RKO (cell line): ENCODE measurements at regions not wholly inside any gene's neighbourhood (a gene's known extent, or its start where the extent isn't known, plus 50 kb on each side); places are given as distances from the start of the nearest gene placed in this dataset.

ENCODE experiments used
- DNase-seq: peaks from one replicate; pipeline ENCODE4 v3.0.0-alpha.2; 2016; ENCODE audit warnings: low spot score

- no peak for DNase-seq
Measured at GRCh38 chr19:28846094-28846812, 366.7 kb downstream of the UQCRFS1 start.

GRCh38 chr19:28843761-28844492 is 369.0 kb downstream of the UQCRFS1 start:
- no peak for DNase-seq

- DNase-seq, result no peak
Measured at GRCh38 chr19:28841531-28841930, 371.4 kb downstream of the UQCRFS1 start.

GRCh38 chr19:28840891-28841290 is 372.1 kb downstream of the UQCRFS1 start:
- DNase-seq, result no peak

GRCh38 chr19:28839455-28839854 is 373.5 kb downstream of the UQCRFS1 start:
- no peak for DNase-seq

- DNase-seq, result no peak
Measured at GRCh38 chr19:28838909-28839308, 374.0 kb downstream of the UQCRFS1 start.

GRCh38 chr19:28836421-28836820 is 376.5 kb downstream of the UQCRFS1 start:
- DNase-seq, result no peak

GRCh38 chr19:28834996-28835395 is 378.0 kb downstream of the UQCRFS1 start:
- no peak for DNase-seq

- DNase-seq, result no peak
Measured at GRCh38 chr19:28831462-28831861, 381.5 kb downstream of the UQCRFS1 start.

- DNase-seq, result no peak
Measured at GRCh38 chr19:28829762-28830161, 383.2 kb downstream of the UQCRFS1 start.

GRCh38 chr19:28829359-28829758 is 383.6 kb downstream of the UQCRFS1 start:
- DNase-seq, result no peak

GRCh38 chr19:28828276-28828870 is 384.6 kb downstream of the UQCRFS1 start:
- no peak for DNase-seq

GRCh38 chr19:28827382-28827781 is 385.6 kb downstream of the UQCRFS1 start:
- DNase-seq, result no peak

- no peak for DNase-seq
Measured at GRCh38 chr19:28823338-28823961, 389.5 kb downstream of the UQCRFS1 start.

- no peak for DNase-seq
Measured at GRCh38 chr19:28820289-28820688, 392.7 kb downstream of the UQCRFS1 start.

- no peak for DNase-seq
Measured at GRCh38 chr19:28815257-28815656, 397.7 kb downstream of the UQCRFS1 start.

- no peak for DNase-seq
Measured at GRCh38 chr19:28794301-28794700, 418.6 kb downstream of the UQCRFS1 start.

GRCh38 chr19:28793391-28794168 is 419.4 kb downstream of the UQCRFS1 start:
- DNase-seq, result no peak

- no peak for DNase-seq
Measured at GRCh38 chr19:28785971-28786370, 427.0 kb downstream of the UQCRFS1 start.

- DNase-seq, result no peak
Measured at GRCh38 chr19:28764066-28764465, 448.9 kb downstream of the UQCRFS1 start.

GRCh38 chr19:28746478-28746877 is 466.5 kb downstream of the UQCRFS1 start:
- peak; percentile 10 for DNase-seq

GRCh38 chr19:28744943-28745342 is 468.0 kb downstream of the UQCRFS1 start:
- DNase-seq, result no peak
